HG03280 (cell line): ENCODE measurements at regions not wholly inside any gene's neighbourhood (a gene's known extent, or its start where the extent isn't known, plus 50 kb on each side); places are given as distances from the start of the nearest gene placed in this dataset.
"Not testable (repeated sequence)": the region's sequence is repeated elsewhere in the genome, so short reads cannot be mapped to it uniquely, and the experiment has no call there.

Source experiments
- ATAC-seq: cut with Tn5 transposase; IDR thresholded peaks from one replicate; pipeline ENCODE4 v1.9.1; 2021; ENCODE audit warnings: mild to moderate bottlenecking, moderate library complexity; ENCODE audit not compliant: unreplicated experiment

- no peak for ATAC-seq
Measured at GRCh38 chr9:129547063-129547462, 73.8 kb downstream of the C9orf50 start.

DNA sequence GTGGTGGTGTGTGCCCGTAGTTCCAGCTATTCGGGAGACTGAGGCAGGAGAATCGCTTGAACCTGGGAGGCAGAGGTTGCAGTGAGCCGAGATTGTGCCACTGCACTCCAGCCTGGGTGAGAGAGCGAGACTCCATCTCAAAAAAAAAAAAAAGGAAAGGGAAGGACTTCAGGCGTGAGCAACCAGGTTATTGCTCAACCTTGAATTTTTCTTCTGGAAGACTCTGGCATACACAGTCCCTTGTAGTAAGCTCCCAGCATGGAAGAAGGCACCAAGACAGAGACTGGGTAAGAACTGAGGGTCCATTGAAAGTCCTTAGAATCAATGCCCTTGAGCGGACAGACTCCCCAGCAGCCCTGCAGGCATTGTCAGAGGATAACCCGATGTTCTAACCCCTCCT is 75.0 kb downstream of the C9orf50 start:
- not testable (repeated sequence) for ATAC-seq

DNA sequence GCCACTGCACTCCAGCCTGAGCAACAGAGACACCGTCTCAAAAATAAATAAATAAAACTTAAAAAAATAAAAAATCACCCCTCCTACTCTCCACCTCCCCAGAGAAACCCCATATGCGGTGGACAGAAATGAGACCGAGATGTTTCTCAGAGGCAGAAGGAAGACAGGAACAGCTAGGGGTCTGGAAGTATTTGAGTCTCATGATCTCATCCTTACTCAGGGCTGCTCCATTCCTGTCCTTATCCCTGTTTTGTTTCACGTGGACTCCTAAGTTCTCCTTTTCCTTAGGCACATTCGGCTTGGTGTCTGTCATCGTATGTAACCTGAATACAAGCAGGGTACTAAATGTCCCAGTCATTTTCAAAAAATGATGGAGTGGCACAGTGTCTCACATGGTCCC is 76.1 kb downstream of the C9orf50 start:
- no peak for ATAC-seq

DNA sequence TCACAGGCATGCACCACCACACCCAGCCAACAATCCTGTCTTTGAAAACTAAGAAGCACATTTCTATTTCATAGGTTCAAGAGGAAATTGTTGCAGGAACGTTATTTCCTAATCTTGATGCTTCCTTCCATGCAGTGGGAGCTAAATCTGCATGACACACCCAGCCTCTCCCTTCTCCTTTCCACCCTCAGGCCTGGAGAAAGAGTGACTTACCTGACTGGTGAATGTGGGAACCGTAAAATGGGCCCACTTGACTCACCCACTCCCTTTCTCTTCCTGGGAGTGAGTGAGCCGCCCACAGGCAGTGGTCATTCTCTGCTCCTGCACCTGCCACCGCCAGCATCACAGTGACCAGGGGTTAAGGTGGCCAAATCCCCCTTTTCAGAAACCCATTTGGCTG is 78.2 kb downstream of the C9orf50 start:
- ATAC-seq = no peak

GRCh38 chr9:129541270-129541669 is 79.6 kb downstream of the C9orf50 start:
- no peak for ATAC-seq

DNA sequence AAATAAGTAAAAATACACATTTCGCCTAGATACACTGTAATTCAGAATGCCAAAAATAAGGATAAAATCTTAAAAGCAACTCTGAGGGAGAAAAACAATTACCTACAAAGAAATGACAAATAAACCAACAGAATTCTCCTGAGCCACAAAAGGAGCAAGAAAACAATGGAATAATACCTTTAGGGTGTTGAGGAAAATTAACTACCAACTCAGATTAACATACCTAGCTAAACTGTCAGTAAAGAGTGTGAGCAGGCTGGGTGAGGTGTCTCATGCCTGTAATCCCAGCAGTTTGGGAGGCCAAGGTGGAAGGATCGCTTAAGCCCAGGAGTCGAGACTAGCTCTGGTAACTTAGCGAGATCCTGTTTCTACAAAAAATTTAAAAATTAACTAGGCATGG is 81.5 kb downstream of the C9orf50 start:
- ATAC-seq = no peak

GRCh38 chr9:129531860-129532402 is 89.0 kb downstream of the C9orf50 start:
- not testable (repeated sequence) for ATAC-seq

- not testable (repeated sequence) for ATAC-seq
Measured at GRCh38 chr9:129527955-129528354, 92.9 kb downstream of the C9orf50 start.

DNA sequence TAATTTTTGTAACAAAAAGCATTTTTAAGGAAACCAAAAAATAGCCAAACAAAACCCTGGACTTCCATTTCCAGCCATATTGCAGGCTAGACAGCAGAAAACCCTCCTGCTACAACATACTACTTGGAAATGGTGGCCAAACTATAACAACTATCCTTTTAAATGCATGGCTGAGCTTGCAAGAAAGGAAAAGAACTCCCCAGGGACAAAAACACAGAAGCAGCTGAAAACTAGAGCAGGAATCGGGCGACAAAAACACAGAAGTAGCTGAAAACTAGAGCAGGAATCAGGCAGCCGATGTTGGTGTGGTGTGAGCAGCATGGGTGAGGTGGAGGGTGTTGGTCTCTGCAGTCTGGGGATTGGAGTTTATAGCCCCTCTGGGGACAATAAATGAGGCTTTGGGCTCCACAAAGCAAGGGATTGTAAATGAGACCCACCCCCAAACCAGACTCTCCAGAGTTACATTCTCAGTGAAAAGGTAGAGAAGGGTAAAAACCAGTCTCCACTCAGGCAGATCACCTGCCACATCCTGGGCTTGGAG is 95.2 kb downstream of the C9orf50 start:
- ATAC-seq = no peak

DNA sequence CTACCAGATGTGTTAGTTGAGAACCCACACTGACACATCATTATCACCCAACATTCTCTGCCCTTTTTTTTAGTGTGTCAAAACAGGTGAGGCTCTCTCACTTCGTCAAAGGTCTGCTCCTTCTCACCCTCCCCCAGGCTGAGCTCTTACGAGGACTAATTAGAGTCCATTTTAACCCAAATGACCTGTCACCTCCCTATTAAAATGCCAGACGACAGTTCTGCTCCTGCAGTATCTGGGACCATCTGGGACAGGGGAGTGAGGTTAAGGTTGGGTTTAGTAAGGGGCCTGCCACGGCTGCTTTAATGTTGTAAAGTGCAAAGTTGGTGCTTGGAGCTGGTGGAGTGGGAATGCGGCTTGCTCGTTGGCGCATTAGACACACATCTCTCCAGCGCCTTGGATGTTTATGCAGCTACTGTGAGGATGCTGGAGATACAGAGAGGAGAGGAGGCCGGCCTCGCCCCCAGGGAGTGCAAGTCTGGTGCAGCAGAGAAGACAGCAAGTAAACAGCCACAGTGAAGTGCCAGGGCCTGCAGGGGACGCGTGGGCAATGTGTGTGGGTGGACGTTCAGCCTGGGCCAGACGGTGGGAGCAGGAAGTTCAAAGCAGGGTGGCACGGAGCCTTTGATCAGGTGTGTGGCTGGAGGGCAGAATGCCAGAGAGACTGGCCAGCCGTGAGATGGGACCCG is 96.2 kb downstream of the C9orf50 start:
- no peak for ATAC-seq

DNA sequence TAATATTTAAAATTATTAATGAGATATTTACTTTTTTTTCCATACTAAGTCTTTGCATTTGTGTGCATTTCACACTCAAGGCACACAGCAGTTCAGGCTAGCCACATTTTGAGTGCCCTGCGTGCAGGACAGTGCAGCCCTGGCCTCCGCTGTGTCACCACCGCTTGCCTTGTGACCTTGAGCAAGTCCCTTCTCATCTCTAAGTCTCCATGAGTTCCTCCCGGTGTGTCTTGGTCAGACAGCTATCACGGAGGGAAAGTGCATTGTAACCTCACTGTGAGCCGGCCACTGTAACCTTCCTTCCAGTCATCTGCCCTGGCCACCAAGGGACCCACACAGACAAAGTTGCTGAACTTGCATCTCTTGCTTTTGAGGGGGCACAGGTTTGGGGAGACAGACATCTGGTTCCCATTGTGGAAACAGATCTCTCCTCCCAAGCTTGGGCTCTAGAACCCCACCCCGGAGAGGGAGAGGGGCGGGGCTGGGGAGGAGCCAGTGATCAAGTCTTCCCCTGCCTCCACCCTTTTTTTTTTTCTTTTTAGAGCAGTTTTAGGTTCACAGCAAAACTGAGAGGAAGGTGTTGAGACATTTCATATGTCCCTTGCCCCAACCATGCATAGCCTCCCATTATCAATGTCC is 96.8 kb downstream of the C9orf50 start:
- no peak for ATAC-seq

DNA sequence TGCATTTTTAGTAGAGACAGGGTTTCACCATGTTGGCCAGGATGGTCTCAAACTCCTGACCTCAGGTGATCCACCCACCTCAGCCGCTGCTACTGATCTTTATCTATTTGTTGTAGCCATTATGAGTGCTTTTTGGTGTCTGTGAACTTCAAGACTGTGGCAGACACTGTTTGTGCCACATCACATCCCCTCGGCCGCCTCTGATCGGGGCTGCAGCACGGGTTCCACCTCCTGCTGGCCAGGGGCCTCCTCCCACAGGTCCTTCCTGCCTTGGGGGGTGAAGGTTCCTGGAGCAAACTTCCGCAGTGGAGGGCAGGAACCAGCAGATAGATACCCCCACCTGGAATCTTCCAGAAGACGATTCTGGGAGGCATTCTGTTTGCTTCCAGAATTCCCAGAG is 98.5 kb downstream of the C9orf50 start:
- ATAC-seq = no peak

DNA sequence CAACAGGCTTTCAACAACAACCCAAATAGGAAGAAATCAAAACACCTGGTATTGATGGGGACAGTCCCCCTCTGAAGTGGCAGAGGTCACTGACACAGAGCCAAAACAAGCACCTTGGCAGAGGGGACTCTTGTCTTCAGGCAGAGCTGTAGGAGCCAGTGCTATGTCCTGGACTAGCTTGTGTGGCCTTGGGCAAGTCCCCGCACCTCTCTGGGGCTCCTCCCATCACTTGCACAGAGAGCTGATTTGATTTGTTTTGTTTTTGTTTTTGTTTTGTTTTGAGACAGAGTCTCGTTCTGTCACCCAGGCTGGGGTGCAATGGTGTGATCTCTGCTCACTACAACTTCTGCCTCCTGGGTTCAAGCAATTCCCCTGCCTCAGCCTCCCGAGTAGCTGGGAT is 100.8 kb downstream of the C9orf50 start:
- no peak for ATAC-seq

- no peak for ATAC-seq
Measured at GRCh38 chr9:129518074-129518473, 102.8 kb downstream of the C9orf50 start.

DNA sequence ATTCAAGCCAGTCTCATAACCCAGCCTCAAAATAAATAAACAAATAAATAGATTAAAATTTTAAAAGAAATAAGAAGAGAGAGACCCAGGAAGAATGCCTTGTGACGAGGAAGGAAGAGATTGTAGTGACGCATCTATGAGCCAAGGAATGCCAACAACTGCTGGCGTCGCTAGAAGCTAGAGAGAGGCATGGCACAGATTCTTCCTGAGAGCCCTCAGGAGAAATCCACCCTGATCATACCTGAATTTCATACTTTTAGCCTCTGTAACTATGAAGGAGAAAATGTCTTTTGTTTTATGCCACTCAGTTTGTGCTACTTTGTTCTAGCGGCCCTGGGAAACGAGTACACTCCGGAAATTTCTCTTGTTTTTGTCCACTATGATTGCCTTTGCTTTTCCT is 103.9 kb downstream of the C9orf50 start:
- no peak for ATAC-seq

DNA sequence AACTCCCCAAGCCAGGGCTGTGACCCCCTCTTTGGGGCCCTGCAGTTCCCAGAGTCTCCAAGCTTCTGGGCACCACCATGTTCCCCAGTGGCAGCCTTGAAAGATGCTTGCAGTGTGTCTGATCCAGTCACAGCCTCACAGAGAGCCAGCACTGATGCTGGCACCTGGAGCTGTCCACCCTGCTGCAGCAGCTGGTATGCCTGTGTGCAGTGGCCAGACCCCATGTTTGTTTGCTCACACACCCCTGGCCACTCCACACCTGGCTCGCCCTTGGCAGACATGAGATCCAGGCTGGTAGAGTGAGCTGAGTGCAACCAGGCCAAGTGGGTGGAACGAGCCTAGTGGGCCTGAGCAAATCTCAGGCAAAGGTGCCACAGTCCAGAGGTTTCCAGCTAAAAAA is 106.0 kb downstream of the C9orf50 start:
- ATAC-seq = no peak

- ATAC-seq = no peak
Measured at GRCh38 chr9:129514497-129514867, 106.4 kb downstream of the C9orf50 start.

DNA sequence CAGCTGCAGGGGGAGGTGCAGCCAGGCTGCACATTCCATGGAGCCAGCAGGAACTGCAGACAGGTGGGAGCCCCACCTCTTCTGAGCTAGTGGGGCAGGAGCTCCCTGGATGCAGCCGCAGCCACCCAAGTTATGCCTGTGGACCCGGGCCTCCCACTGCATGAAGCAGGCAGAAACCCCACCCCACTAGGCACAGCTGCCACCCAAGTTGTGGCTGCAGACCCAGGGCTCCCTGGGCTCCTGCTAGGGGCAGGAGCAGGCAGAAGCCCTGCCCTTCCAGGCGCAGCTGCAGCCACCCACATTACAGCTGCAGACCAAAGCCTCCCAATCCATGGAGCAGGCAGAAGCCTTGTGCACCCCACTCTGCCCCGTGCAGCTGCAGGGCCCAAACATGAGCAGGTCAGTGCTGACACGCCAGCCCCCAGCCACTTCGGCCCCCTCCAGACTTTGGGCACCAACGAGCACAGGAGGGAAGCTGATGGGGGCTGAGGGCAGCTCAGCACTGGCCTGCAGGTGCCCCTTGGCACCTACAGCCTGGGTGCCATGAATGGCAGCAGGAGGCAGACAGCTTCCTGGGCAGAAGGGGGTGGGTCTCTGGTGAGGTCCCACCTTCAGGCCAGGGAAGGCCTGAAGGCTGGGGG is 106.9 kb downstream of the C9orf50 start:
- ATAC-seq = no peak

GRCh38 chr9:129513282-129513681 is 107.6 kb downstream of the C9orf50 start:
- ATAC-seq = no peak

DNA sequence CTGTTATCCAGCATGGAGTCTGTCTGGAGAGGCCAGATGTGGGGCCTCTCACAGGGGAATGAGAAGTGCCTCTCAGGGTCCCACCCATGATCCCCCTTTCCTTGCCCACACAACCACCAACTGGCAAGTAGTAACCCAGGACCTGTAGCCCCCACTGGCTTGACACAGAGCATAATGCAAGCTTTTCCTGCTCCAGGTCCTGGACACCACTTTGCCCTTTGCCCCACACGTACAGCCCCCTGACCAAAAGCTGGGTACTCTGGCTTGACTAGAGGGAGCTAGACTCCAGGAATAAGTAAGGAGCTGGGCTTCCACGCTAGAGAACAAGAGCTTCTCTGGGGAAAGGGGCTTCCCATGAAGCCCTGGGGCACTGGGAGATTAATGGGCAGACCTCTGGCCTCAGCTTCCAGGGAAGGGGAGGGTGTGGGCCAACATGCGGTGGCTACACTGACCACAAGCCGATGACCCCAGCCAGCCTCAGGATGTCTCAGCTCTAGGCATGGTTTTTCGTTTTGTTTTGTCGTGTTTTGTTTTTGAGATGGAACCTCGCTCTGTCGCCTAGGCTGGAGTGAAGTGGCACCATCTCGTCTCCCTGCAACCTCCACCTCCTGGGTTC is 109.5 kb downstream of the C9orf50 start:
- ATAC-seq = no peak

GRCh38 chr9:129509533-129509928 is 111.4 kb downstream of the C9orf50 start:
- ATAC-seq = no peak
